Astrocyte (in vitro differentiated cells and primary cell): ENCODE measurements at regions not wholly inside any gene's neighbourhood (a gene's known extent, or its start where the extent isn't known, plus 50 kb on each side); places are given as distances from the start of the nearest gene placed in this dataset.
A peak's percentile ranks its signal among the peaks of the same experiment; 100 is the strongest.

Experiments
- DNase-seq: peaks from one replicate; pipeline ENCODE4 v3.0.0-alpha.2; 2010; ENCODE audit warnings: low read depth
- FAIRE-seq: peaks from 2 replicates; lab custom pipeline; 2011; peaks lifted over from hg19 to GRCh38; lab: Jason Lieb, UNC
- H2AFZ ChIP-seq: 2 replicates; pipeline ENCODE4 v1.6.0; 2012; ENCODE audit warnings: low read depth, low read length, inconsistent platforms
- H3K27ac ChIP-seq: 2 replicates; pipeline ENCODE4 v1.5.1; 2011; ENCODE audit warnings: low read depth, low read length, inconsistent platforms
- H3K27me3 ChIP-seq: 2 replicates; pipeline ENCODE4 v1.6.0; 2011; ENCODE audit warnings: low read length, inconsistent platforms; ENCODE audit not compliant: insufficient read depth
- H3K36me3 ChIP-seq: 2 replicates; pipeline ENCODE4 v1.5.1; 2011; ENCODE audit warnings: low read length, inconsistent platforms; ENCODE audit not compliant: insufficient read depth
- H3K4me1 ChIP-seq: 2 replicates; pipeline ENCODE4 v1.5.1; 2011; ENCODE audit warnings: low read length, inconsistent platforms; ENCODE audit not compliant: insufficient read depth
- H3K4me2 ChIP-seq: 2 replicates; pipeline ENCODE4 v1.6.0; 2012; ENCODE audit warnings: low read length, inconsistent platforms
- H3K4me3 ChIP-seq: 2 replicates; pipeline ENCODE4 v1.5.1; 2011; ENCODE audit warnings: low read depth, mild to moderate bottlenecking, low read length, inconsistent platforms; ENCODE audit not compliant: insufficient read depth
- H3K79me2 ChIP-seq: 2 replicates; pipeline ENCODE4 v1.6.0; 2012; ENCODE audit warnings: mild to moderate bottlenecking, low read length, inconsistent platforms; ENCODE audit not compliant: insufficient read depth
- H3K9ac ChIP-seq: 2 replicates; pipeline ENCODE4 v1.6.0; 2012; ENCODE audit warnings: mild to moderate bottlenecking, low read length, inconsistent platforms
- H3K9me3 ChIP-seq: 2 replicates; pipeline ENCODE4 v1.5.1; 2012; ENCODE audit warnings: low read depth, mild to moderate bottlenecking, low read length, inconsistent platforms; ENCODE audit not compliant: insufficient read depth
- H4K20me1 ChIP-seq: 2 replicates; pipeline ENCODE4 v1.6.0; 2012; ENCODE audit warnings: low read length, inconsistent platforms; ENCODE audit not compliant: insufficient read depth
- H3K27ac Mint-ChIP-seq: one replicate; pipeline ENCODE4 v1.8.0; 2021; ENCODE audit warnings: mild to moderate bottlenecking, mixed read lengths; ENCODE audit not compliant: unreplicated experiment
- H3K27me3 Mint-ChIP-seq: one replicate; pipeline ENCODE4 v1.8.0; 2021; ENCODE audit warnings: low read depth, mixed read lengths; ENCODE audit not compliant: unreplicated experiment
- H3K36me3 Mint-ChIP-seq: one replicate; pipeline ENCODE4 v1.8.0; 2021; ENCODE audit warnings: low read depth, mixed read lengths; ENCODE audit not compliant: unreplicated experiment
- H3K4me1 Mint-ChIP-seq: one replicate; pipeline ENCODE4 v1.8.0; 2021; ENCODE audit warnings: low read depth, mixed read lengths; ENCODE audit not compliant: unreplicated experiment
- H3K4me3 Mint-ChIP-seq: one replicate; pipeline ENCODE4 v1.8.0; 2021; ENCODE audit warnings: mild to moderate bottlenecking, moderate library complexity, mixed read lengths; ENCODE audit not compliant: unreplicated experiment
- H3K9me3 Mint-ChIP-seq: one replicate; pipeline ENCODE4 v1.8.0; 2021; ENCODE audit warnings: mild to moderate bottlenecking, mixed read lengths; ENCODE audit not compliant: unreplicated experiment
- EZH2 ChIP-seq: IDR thresholded peaks from 2 replicates; pipeline ENCODE4 v1.6.1; 2012; ENCODE audit warnings: mild to moderate bottlenecking, low read length, inconsistent platforms; ENCODE audit not compliant: insufficient read depth
- TF ChIP-seq, protein P1 (sequence below): IDR thresholded peaks from 2 replicates; pipeline ENCODE4 v1.5.1; 2011; ENCODE audit warnings: low read depth, mild to moderate bottlenecking, inconsistent platforms, low read length, moderate library complexity; ENCODE audit not compliant: insufficient read depth

DNA sequence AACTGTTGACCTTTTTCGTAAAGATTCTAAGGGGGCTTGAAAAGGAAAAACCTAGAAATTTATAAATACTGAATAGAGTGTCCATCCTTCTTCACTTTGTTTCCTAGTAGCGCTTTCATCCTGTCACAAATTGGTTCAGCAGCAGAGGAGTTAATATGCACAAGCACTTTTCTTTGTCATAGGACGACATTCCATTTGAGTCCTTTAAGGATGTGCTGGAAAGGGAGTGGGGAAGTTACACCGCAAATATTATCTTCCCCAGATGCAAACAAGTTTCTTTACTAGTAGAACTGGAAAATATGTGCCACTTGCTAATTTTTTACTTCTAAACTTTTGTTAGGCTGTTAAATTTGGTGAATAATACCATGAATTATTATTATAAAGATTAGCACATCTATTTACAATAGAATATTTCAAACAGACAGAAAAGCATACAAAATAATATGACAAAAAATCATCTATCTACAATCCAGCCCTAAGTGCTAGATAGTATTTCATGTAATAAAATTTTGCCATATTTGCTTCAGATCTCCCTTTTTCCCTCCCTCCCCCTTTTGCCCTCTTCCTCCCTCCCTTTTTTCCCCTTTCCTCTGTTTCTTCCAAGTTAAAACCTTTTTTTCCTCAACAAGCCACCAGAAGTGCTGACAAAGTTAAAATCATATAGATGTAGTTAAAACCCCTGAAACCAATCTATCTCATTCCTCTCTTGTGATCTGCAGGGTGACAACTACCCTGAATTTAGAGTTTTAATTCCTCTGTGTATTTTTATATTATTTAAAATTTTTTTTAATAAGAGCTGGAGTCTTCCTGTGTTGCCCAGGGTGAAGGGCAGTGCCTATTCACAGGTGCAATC is 50.5 kb upstream of the MAP4K3 start:
- peak overlapping the region; percentile 62 for H3K27ac ChIP-seq
- peaks cover 22% of the 10 kb centered on the region for H3K4me1 ChIP-seq
- H2AFZ ChIP-seq, result no peak overlapping the region
- Mint-ChIP-seq H3K4me1 (peaks cover 48% of the 10 kb centered on the region), H3K4me3 (peak overlapping the region; percentile 31), H3K36me3 (no peaks in the 10 kb centered on the region), H3K9me3 (no peaks in the 10 kb centered on the region), H3K27ac (peak overlapping the region; percentile 95), H3K27me3 (no peaks in the 10 kb centered on the region)
- peak overlapping the region; percentile 51 for H3K9ac ChIP-seq
- H3K9me3 ChIP-seq, result no peaks in the 10 kb centered on the region
- DNase-seq, result peak; percentile 82
- no peaks in the 10 kb centered on the region for H4K20me1 ChIP-seq
- FAIRE-seq, result peak; percentile 5
- no peaks in the 10 kb centered on the region for H3K36me3 ChIP-seq
- H3K4me2 ChIP-seq, result peak overlapping the region; percentile 61
- H3K4me3 ChIP-seq, result no peak overlapping the region
- TF ChIP-seq, protein P1, sequence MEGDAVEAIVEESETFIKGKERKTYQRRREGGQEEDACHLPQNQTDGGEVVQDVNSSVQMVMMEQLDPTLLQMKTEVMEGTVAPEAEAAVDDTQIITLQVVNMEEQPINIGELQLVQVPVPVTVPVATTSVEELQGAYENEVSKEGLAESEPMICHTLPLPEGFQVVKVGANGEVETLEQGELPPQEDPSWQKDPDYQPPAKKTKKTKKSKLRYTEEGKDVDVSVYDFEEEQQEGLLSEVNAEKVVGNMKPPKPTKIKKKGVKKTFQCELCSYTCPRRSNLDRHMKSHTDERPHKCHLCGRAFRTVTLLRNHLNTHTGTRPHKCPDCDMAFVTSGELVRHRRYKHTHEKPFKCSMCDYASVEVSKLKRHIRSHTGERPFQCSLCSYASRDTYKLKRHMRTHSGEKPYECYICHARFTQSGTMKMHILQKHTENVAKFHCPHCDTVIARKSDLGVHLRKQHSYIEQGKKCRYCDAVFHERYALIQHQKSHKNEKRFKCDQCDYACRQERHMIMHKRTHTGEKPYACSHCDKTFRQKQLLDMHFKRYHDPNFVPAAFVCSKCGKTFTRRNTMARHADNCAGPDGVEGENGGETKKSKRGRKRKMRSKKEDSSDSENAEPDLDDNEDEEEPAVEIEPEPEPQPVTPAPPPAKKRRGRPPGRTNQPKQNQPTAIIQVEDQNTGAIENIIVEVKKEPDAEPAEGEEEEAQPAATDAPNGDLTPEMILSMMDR, result no peak
- no peaks in the 10 kb centered on the region for H3K79me2 ChIP-seq
- H3K27me3 ChIP-seq, result no peaks in the 10 kb centered on the region

DNA sequence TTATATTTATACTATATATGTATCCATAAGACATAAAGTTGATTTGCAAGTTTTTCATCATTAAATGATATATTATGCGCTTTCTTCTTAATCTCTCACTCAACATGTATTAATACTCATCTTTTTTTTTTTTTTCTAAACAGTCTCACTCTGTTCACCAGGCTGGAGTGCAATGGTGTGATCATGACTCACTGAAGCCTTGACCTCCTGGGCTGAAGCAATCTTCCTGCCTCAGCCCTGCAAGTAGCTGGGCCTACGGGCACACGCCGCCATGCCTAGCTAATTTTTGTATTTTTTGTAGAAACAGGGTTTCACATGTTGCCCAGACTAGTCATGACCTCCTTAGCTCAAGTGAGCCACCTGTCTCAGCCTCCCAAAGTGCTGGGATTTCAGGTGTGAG is 51.4 kb upstream of the MAP4K3 start:
- H2AFZ ChIP-seq, result peak overlapping the region; percentile 45
- H3K4me1 Mint-ChIP-seq, result peaks cover 49% of the 10 kb centered on the region
- H3K4me3 Mint-ChIP-seq, result peak overlapping the region; percentile 34
- H3K9me3 Mint-ChIP-seq, result no peaks in the 10 kb centered on the region
- no peak overlapping the region for H3K9ac ChIP-seq
- no peak for TF ChIP-seq EZH2
- TF ChIP-seq, protein P1, result no peak
- H3K4me1 ChIP-seq, result peaks cover 27% of the 10 kb centered on the region
- no peaks in the 10 kb centered on the region for H3K79me2 ChIP-seq
- no peaks in the 10 kb centered on the region for H3K27me3 Mint-ChIP-seq
- H3K4me3 ChIP-seq, result no peak overlapping the region
- H3K27ac ChIP-seq, result peak overlapping the region; percentile 62
- no peaks in the 10 kb centered on the region for H3K9me3 ChIP-seq
- H3K4me2 ChIP-seq, result no peak overlapping the region
- peak; percentile 92 for DNase-seq
- no peaks in the 10 kb centered on the region for H3K27me3 ChIP-seq
- H3K27ac Mint-ChIP-seq, result peak overlapping the region; percentile 91
- no peaks in the 10 kb centered on the region for H3K36me3 ChIP-seq
- H3K36me3 Mint-ChIP-seq, result no peaks in the 10 kb centered on the region
- H4K20me1 ChIP-seq, result no peaks in the 10 kb centered on the region
- FAIRE-seq, result no peak

DNA sequence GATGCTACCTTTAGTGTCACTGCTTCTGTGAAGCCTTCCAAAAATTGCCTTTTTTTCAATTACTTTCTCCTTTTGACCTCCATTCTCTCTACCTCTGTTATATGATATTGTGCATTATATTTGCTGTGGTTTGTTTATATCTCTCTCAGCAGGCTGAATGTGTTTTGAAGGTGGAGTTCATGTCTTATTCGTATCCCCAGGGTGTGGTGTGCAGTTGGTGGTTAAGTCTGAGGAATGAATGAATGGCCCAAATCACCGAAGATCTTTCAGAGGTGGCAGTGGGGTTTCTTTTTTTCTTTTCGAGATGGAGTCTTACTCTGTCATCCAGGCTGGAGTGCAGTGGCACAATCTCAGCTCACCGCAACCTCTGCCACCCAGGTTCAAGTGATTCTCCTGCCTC is 53.5 kb upstream of the MAP4K3 start:
- Histone ChIP-seq H3K4me3 (no peak overlapping the region), H4K20me1 (no peaks in the 10 kb centered on the region), H3K27me3 (no peaks in the 10 kb centered on the region), H3K27ac (no peak overlapping the region), H3K79me2 (no peaks in the 10 kb centered on the region), H3K4me1 (peaks cover 41% of the 10 kb centered on the region), H3K9ac (no peak overlapping the region), H3K9me3 (no peaks in the 10 kb centered on the region), H2AFZ (no peak overlapping the region), H3K4me2 (no peak overlapping the region), H3K36me3 (no peaks in the 10 kb centered on the region)
- TF ChIP-seq, protein P1, result no peak
- no peak for TF ChIP-seq EZH2
- Mint-ChIP-seq H3K36me3 (peaks cover 5% of the 10 kb centered on the region), H3K4me3 (no peak overlapping the region), H3K4me1 (peaks cover 49% of the 10 kb centered on the region), H3K27ac (no peak overlapping the region), H3K27me3 (no peaks in the 10 kb centered on the region), H3K9me3 (no peaks in the 10 kb centered on the region)
- no peak for DNase-seq
- no peak for FAIRE-seq
